Stimulated activated CD4-positive, alpha-beta T cell treated with anti-CD3 and anti-CD28 coated beads, Interleukin-2, amount 100 ng/mL, for 48 hours (primary cell): ENCODE measurements at regions not wholly inside any gene's neighbourhood (a gene's known extent, or its start where the extent isn't known, plus 50 kb on each side); places are given as distances from the start of the nearest gene placed in this dataset.

Source experiments
- DNase-seq, 2 donors: peaks; one replicate each; pipeline ENCODE4 v3.0.0-alpha.2; 2020

DNA sequence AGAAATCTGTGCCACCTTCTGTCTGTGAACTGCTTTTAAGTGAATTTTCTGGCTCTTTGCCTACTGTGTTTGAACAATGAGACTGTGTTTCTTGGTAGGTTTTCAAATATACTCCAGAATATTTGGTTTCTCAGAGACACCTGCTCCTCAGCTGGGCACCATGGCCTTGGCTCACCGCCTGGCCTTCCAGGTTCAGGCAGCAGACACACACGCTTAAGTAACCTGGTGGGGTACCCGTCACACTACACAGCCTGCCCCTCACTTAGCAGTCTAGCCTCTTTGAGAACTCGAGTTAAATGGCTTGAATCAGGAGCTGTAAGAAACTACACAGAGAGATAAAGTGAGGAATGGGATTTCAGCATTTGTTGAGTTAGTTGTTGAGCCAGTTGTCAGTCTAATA lies 530.5 kb downstream of the MTRR start:
- no peak for DNase-seq

DNA sequence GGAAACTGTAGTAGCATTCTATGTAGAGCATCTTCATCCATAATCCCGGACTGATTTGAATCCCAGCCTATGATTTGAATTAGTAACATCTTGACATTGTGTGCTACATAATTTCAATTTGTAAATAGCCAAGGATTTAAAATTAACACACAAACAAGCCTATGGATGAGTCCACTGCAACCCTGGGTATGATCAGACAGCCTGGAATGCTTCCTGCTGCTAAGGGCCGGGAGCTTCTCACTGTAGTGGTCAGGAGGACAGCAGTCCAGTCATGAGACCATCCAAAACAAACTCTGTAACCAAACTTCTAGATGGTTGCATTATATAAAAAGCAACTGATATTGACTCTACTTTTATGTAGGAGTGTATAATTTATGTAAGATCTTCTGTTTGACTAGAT lies 539.3 kb downstream of the MTRR start:
- no peak for DNase-seq

DNA sequence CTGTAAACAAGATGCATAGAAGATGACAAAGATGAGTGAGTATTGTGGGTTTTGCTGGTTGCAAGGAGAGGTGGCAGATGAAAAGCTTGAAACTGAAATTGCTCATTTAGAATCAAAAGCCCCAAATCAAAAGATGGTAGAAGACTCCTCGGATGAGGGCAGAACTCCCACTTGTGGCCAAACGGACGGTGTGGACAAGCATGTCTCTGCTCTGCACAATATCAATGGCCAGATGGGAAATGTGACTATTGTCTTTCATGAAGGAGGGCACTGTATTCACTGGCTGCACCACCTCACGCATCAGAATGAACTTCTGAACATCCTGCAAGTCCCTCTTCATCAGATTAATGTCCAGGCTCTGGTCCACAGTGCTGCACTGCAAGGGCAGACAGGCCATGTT lies 541.7 kb downstream of the MTRR start:
- DNase-seq = no peak

DNA sequence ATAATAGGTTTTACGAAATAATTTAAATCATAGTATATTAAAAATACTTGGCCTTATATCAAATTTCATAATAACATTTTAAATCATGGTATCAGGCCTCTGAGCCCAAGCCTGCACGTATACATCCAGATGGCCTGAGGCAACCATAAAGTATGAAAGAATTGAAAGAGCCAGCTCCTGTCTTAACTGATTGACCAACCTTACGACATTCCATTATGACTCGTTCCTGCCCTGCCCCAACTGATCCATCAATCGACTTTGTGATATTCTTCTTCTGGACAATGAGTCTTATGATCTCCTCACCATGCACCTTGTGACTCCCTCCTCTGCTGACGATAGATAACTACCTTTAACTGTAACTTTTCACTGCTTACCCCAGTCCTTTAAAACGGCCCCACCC lies 545.0 kb downstream of the MTRR start:
- DNase-seq = no peak

DNA sequence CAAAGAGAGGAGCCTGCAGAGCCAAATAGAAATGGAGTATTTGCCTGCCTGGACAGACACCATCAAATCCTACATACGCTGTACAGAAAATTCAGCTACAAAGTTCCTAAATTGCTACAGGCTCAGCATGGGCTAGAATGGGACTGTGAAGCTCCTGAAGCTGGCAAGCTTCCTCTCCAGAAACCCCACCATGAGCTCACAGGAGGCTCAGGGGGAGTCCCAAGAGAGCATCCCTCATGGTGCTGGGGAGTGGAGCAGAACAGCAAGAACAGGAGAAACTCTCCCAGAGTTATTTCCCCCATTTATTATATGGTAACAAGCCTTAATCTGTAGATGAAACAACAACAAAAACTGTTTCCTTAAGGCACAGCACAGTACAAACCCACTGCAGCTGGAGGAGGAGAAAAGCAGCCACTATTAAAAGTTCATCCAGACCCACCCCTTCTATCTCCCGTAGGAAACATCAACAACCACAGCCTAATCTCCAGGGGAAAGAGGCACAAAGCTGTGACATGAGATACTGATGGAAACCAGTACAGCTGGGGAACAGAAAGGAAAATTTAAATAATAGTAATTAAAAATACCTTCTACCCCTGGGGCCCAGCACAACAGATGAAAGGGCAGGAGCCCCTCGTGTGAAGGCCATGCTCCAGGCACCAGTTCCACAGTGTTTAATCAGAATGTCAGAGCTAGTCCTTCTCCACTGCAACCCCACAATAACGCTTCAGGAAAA lies 548.5 kb downstream of the MTRR start:
- DNase-seq = no peak

DNA sequence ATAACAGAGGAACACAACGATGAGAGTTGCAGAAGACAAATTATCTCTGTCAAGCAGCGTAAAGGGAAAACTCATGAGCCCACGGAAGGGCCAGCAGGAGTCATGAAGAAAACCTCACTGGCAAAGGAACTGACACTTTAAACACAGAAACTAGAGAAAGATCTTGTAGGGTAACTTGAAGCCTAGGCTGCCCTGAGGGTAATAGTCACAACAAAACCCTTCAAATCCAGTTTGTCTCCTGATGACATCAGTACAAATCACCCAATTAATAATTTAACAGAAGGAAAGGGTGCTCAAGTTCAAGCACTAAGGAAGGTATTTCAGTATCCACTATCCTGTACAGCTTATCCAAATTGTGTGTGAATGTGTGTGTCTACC lies 549.1 kb downstream of the MTRR start:
- no peak for DNase-seq

DNA sequence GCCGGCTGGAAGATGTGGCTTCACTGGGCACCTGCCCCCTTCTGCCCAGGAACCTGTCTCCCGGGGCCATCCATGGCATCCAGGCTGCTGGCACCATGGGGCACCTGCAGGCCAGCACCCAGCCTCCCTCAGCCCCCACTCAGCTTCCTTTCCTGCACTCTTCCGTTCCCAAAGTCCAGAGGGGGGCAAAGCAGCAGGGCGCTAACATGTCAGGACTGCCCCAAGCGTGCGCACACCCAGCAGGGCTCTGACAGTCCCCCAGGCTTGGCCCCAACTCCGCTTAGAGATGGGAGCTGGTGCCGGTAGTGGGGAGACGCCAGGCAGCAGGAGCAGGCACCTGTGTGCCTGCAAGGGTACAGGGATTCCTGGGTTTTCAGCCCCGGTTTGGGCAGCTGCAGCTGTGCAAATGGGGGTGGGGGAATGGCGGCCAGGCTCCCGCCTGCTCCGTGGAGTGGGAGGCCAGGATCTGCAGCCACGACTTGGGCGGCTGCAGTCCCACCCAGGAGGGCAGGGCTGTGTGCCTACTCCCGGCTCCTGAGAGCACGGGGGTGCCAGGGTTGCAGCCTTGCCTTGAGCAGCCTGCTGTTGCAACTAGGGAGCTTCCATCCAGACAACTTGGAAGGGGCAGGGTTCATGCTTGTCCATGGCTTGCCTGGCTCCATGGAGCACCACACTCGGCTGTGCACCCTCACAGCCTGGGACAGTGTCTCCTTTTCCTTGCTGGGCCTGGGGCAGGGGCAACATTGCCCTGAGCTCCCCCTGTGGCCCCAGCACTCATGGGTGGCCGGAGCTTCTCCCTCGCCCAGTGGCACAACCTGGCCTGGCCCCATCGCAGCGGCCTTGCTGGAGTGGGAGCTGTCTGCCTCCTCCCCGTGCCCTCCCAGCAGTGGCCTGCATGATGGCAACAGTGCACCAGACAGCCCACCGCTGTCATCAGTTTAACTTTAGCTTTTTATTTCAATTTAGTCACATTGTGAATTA lies 561.1 kb downstream of the MTRR start:
- DNase-seq = no peak

DNA sequence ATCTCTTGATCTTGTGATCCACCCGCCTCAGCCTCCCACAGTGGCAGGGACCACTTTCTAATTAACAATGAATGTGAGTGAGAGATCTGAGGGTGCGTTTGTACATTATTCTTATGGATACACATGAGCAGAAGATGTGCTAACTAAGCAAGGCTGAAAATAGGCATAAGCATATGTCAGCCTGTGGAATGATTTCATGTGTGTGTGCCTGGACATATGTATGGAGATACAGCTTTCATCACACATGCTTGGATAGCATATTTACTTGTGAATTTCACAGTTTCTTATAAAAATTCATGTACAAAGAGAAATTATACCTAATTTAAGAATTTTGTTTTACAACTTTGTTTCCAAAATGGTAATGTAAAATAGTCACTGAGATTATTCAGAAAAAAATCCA lies 565.6 kb downstream of the MTRR start:
- DNase-seq = no peak

DNA sequence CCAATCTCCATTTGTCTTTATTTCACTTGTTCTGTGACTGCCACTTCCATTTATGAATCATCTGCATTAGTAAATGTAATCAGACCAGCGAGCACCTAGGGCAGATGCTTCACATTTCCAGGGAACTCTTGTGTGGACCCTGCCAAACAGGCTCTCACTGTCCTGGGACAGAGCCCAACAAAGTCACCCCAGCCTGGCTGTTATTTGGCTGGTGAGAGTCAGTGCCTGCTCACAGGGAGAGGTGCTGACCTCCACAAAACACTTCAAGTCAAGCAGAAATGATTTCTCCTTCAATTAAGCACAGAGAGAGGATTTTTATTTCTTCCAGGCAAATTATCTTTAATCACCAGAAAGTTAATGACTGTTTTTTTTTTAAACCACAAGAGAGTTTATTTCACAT lies 568.0 kb downstream of the MTRR start:
- no peak for DNase-seq

DNA sequence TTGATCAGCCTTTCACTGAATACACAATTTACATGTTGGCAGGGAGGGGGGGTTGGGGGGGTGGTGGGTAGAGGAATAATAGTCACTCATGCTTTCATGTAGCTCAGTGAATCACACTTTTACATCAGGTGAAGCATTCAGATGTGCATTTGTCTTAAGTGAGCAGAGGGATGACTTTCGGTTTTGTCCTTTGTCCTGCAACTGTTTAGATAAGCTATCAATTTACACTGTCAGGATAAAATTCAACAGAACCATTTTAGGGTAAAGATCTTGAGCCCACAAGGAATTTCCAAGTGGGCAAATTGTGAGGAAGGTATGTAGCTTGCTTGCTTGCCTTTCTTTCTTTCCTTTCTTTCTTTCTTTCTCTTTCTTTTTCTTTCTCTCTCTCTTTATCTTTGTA lies 576.2 kb downstream of the MTRR start:
- DNase-seq = no peak

DNA sequence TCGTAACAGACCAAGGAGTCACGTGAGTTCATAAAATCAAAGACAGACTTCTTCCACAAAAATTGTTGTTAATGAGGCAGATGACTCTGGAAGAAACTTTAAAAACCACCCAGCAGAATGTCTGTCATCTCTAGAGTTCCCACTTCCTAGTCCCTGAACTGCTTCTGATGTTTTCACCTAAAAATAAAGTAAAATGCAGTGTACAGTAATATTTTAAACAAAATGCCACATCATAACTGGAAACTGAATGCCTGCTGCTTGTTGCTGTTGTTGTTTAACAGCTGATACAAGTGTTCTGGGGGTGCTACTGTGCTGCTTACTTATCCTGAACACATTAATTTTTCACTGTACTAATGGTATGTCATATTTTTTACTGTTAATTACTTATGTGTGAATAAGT lies 577.2 kb downstream of the MTRR start:
- no peak for DNase-seq

DNA sequence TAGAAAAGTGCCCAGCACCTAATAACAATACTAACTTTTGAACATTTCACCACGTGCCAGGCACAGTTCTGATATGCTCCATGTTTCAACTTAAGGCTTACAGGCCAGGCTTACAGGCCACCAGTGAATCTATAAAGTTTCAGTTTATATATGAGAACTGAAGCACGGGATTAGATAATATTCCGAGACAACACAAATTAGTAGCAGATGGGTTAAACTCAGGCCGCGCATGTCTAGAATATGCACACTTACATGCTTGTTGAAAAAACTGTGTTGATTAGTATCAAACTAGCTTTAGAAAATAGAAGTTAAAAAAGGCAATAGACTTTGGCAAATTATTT lies 587.9 kb downstream of the MTRR start:
- no peak for DNase-seq

DNA sequence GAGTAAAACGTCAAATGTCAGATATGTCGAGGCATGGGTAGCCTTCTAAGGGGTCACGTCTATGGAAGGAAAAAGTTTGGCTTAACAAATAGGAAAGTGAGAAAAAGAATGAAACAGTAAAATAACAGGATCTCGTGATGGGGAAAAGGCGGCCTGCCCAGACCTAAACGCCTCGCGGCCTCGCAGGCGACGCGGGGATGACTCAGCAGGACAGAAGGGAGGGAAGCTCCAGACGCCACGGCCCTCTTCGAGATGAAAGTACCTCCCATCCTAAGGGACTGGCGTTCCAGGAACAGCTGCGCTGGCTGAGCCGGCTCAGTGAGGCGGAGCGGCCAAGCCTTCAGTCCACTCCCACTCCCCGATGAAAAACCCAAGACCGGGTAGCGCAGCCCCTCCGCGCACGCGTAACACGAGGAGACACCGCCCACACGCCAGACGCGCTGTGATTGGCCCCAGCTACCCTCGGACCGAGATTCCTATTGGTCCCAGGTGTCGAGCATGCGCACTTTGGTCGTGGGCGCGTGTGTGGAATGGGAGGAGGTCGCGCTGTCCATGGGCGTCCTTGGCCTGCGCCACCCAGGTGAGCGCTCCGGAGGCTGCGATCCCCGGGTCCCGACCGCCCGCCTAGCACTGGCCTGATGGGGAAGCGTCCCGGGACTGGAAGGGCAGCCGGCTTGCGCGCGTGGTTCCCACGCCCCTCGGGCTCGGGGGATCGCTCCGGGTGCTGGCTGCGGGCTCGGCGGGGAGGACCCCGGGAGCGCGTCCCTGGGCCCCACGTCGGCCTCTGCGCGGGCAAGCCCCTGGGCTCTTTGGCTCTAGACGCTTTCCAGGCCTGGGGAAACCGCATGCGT lies 588.5 kb downstream of the MTRR start:
- DNase-seq = peak; percentile 71 to 74

DNA sequence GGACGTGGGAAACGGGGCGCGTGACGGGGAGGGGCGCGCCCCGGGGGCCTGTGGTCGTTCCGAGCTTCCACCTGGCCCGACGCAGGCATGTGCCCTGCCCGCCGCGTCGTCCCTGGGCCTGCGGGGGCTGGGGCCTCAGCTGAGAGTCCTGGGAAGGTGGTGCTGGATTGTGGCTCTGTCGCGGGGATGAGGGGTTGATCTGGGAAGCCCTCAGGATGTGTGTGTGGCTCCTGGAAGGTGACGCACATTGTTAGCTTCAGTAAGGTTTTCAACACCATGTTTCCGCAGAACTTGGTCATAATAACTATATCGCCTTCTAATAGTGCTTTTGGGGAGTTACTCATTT lies 589.1 kb downstream of the MTRR start:
- DNase-seq = peak in 1 of 2 donors; percentile 0

DNA sequence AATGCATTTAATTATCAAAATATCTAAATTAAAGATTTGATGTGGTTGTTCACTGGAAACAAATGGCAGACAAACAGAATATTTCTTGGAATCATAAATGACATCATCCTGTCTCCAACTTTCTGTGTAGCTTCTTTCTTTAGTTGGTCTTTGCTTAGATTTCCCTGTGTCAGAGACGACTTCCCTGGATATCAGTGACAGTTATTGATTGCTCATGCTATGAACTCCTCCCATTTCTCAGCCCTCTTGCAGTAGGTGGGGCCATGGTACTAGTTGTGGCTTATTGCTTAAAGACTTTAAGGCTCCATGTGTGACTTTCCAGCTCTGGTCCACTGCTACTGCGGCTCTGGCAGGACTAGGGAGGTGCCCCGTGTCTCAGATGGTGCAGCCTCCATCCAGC lies 592.6 kb downstream of the MTRR start:
- DNase-seq = no peak

DNA sequence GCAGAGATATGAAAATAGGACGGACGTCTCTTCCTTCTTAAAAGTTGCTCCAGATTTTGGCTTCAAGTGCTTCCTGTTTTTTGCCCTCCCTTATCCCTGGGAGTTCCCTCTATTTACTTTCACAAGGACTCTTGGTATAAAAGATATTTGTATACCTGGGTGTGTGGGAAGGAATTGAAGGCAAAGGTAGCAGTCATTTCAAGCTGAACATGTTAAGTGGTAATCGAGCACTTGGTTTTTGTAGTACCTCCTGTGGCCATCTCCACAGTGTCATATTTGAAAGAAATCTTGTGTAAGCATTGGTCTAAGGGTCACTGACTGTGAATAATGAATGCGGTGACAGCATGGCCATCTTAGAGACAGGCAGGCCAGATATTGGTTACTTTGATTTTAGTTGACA lies 593.6 kb downstream of the MTRR start:
- DNase-seq = no peak

DNA sequence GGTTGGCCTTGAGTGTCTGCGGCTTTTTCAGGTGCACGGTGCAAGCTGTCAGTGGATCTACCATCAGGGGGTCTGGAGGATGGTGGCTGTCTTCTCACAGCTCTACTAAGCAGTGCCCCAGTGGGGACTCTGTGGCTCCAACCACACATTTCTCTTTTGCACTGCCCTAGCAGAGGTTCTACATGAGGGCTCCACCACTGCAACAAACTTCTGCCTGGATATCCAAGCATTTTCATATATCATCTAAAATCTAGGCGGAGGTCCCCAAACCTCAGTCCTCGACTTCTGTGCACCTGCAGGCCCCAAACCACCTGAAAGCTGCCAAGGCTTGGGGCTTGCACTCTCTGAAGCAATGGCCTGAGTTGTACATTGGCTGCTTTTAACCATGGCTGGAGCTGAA lies 601.5 kb downstream of the MTRR start:
- no peak for DNase-seq

DNA sequence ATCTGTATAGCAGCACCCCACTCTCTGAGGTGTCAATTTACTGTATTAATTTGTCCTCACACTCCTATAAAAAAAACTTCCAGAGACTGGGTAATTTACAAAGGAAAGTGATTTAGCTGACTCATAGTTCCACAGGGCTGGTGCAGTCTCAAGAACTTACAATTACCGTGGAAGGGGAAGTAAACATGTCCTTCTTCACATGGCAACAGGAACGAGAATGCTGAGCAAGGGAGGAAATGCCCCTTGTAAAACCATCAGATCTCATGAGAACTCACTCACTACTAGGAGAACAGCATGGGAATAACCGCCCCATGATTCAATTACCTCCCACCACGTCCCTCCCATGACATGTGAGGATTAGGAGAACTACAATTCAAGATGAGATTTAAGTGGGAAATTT lies 602.6 kb downstream of the MTRR start:
- DNase-seq = no peak

DNA sequence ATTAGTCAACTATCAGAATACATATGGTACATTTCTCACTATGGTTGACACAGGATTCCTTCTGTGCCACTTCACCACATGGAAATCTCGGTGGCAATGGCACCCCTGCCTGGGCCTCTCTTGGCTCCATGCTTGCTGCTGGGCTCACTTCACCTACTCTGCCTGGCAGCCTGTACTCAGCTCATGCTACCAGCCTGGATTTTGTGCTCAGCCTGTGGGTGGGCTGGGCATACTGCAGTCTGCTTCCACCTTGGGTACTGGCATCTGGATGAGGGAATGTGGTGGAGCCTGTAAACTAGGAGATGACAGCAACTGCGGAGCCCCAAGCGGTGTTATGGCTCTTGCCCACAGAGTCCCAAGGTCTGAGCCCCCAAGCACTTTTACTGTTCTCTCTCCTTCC lies 604.1 kb downstream of the MTRR start:
- DNase-seq = no peak

DNA sequence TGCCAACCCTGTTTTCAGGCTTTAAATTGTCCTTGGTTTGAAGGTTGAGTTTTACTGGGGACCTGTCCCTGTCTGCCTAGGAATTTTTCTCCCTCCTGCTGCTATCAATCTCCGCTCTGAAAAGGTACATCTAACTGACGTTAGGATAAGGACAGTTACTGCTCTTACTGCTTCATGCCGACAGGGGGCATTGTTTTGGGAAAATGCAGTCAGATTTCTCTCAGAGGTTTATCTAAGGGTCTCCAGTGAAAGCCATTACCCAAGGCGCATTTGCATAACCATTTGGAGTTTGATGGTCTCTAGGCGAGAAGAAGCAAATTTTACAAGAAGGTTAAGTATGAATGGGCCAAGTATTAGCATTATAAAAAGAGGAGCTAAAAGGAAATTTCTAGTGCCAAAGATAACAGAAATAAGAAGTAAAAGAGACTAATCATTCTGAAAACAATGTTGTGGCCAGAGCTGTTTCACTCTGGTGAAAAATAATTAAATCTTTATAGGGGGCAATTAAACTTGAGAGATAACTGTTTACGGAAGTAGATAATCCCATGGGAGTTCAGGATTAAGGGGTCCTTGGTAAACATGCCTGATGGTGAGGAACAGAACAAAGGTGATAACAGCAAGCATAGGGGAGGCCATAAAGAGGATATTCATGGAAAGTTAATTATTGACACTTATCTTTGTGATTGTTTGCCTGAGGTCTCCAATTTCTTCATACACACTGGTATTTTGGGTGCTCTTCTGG lies 605.0 kb downstream of the MTRR start:
- no peak for DNase-seq

DNA sequence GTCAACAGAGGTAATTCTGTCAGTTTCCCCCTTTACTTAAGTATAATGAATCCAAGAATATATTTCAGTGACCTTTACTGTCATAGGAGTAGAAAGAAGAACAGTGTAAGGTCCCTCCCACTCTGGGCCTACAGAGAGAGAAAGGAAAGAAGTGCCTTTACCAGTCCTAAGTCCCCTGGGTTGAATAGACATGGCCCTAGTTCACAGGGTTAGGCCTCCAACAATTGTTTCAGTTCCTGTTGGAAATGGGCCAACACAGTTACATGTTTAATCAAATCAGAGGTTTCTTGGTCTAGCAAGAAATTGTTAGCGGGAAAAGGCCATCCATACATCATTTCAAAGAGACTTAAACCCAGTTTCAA lies 605.6 kb downstream of the MTRR start:
- no peak for DNase-seq

DNA sequence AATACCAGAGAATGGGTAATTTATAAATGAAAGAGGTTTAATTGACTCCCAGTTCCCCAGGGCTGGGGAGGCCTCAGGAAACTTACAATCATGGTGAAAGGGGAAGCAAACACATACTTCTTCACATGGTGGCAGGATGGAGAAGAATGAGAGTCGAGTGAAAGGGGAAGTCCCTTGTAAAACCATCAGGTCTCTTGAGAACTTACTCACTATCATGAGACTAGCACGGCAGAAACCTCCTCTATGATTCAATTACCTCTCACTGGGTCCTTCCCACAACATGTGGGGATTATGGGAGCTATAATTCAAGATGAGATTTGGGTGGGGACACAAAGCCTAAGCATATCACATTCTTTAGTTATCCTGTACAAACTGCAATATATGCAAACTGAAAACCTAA lies 609.4 kb downstream of the MTRR start:
- DNase-seq = no peak

DNA sequence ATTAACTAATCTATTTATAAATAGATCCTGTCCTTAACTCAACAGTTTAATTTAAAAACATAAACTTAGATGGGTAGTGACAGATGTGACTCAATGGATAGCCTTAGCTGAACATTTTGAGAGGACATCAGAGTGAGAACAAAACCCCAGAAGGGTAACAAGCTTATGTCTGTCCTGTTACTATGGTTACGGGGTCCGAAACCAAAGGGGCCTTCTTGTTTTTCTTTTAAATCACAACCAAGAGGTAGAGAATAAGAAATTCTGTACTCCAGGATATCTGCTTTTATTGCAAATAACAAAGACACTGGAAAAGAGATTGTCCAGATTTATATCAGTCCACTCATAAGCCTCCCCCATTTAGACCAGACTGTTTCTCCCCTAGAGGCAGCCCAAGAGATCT lies 612.1 kb downstream of the MTRR start:
- no peak for DNase-seq
